IMR-90 (cell line): ENCODE measurements at regions not wholly inside any gene's neighbourhood (a gene's known extent, or its start where the extent isn't known, plus 50 kb on each side); places are given as distances from the start of the nearest gene placed in this dataset.

ENCODE experiments used
- FOS ChIP-seq: fragments of 150-350 bp; IDR thresholded peaks from 2 replicates; pipeline ENCODE4 v1.6.1; 2016; ENCODE audit warnings: low read depth, low read length
- MAZ ChIP-seq: IDR thresholded peaks from 2 replicates; pipeline ENCODE4 v1.6.1; 2012; ENCODE audit warnings: low read depth, mild to moderate bottlenecking, low read length, improper control_type of control experiment, moderate library complexity, borderline replicate concordance
- MXI1 ChIP-seq: IDR thresholded peaks from 2 replicates; pipeline ENCODE4 v1.6.1; 2012; ENCODE audit warnings: low read depth, mild to moderate bottlenecking, low read length, moderate library complexity, borderline replicate concordance
- POLR2A ChIP-seq: IDR thresholded peaks from 2 replicates; pipeline ENCODE4 v1.6.1; 2012; ENCODE audit warnings: mild to moderate bottlenecking, low read depth, low read length
- RAD21 ChIP-seq: IDR thresholded peaks from 2 replicates; pipeline ENCODE4 v1.6.1; 2012; ENCODE audit warnings: low read length, improper control_type of control experiment
- RCOR1 ChIP-seq: IDR thresholded peaks from 2 replicates; pipeline ENCODE4 v1.6.1; 2012; ENCODE audit warnings: mild to moderate bottlenecking, low read length, improper control_type of control experiment; ENCODE audit not compliant: insufficient replicate concordance
- RFX5 ChIP-seq: IDR thresholded peaks from 2 replicates; pipeline ENCODE4 v1.8.0; 2012; ENCODE audit warnings: low read depth, mild to moderate bottlenecking, low read length, moderate library complexity
- TF ChIP-seq, protein P1 (sequence below): conservative IDR thresholded peaks from 2 replicates; pipeline ENCODE4 v1.5.1; 2012; ENCODE audit warnings: mild to moderate bottlenecking, low read depth, low read length, improper control_type of control experiment
- TF ChIP-seq, protein P2 (sequence below): fragments of 150-350 bp; IDR thresholded peaks from 2 replicates; pipeline ENCODE4 v1.6.1; 2016; ENCODE audit warnings: low read depth, mild to moderate bottlenecking, low read length, moderate library complexity, borderline replicate concordance

DNA sequence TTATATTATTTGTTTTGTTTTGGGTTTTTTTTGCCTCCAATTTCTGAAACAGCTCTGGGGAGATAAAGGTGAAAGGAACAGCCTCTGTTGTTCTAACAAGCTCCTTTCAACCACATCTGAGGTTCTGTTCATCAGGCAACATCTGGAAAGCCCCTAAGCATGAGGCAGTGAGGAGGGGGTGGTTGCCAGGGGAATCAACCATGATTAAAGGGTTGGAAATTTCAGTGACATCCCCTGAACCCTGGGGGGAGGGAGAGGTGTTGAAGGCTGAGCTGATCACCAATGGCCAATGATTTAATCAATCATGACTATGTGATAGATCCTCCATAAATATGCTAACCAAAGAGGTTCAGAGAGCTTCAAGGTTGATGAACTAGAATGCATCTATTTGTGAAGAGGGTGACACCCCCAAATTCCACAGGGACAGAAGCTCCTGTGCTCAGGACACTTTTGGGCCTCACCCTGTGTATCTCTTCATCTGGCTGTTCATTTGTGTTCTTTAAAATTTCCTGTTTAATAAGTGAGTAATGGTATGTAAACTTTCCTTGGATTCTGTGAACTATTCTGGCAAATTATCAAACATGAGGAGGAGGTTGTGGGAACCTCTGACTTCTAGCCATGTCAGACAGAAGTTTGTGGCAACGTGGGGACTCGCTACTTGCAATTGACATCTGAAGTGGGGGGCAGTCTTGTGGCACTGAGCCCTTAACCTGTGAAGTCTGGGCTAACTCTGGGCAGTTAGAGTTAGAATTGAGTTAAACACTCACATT lies 221.3 kb downstream of the NHLRC3 start:
- TF ChIP-seq POLR2A (no peak), MXI1 (no peak), FOS (no peak), MAZ (no peak), RAD21 (no peak), RFX5 (no peak), RCOR1 (no peak)
- TF ChIP-seq, protein P1, sequence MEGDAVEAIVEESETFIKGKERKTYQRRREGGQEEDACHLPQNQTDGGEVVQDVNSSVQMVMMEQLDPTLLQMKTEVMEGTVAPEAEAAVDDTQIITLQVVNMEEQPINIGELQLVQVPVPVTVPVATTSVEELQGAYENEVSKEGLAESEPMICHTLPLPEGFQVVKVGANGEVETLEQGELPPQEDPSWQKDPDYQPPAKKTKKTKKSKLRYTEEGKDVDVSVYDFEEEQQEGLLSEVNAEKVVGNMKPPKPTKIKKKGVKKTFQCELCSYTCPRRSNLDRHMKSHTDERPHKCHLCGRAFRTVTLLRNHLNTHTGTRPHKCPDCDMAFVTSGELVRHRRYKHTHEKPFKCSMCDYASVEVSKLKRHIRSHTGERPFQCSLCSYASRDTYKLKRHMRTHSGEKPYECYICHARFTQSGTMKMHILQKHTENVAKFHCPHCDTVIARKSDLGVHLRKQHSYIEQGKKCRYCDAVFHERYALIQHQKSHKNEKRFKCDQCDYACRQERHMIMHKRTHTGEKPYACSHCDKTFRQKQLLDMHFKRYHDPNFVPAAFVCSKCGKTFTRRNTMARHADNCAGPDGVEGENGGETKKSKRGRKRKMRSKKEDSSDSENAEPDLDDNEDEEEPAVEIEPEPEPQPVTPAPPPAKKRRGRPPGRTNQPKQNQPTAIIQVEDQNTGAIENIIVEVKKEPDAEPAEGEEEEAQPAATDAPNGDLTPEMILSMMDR = no peak
- TF ChIP-seq, protein P2, sequence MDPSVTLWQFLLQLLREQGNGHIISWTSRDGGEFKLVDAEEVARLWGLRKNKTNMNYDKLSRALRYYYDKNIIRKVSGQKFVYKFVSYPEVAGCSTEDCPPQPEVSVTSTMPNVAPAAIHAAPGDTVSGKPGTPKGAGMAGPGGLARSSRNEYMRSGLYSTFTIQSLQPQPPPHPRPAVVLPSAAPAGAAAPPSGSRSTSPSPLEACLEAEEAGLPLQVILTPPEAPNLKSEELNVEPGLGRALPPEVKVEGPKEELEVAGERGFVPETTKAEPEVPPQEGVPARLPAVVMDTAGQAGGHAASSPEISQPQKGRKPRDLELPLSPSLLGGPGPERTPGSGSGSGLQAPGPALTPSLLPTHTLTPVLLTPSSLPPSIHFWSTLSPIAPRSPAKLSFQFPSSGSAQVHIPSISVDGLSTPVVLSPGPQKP = no peak
